VCaP (cell line): ENCODE measurements at regions not wholly inside any gene's neighbourhood (a gene's known extent, or its start where the extent isn't known, plus 50 kb on each side); places are given as distances from the start of the nearest gene placed in this dataset.

ENCODE experiments used
- H3K27ac ChIP-seq: fragments of 450-650 bp; 2 replicates; pipeline ENCODE4 v1.5.1; 2017
- CTCF ChIP-seq: fragments of 450-650 bp; conservative IDR thresholded peaks from 2 replicates; pipeline ENCODE4 v1.5.1; 2017; ENCODE audit warnings: mild to moderate bottlenecking, moderate library complexity

GRCh38 chr10:6739530-6740174 is 159.6 kb upstream of the PRKCQ start:
- no peak for TF ChIP-seq CTCF
- H3K27ac ChIP-seq = no peak overlapping the region

GRCh38 chr10:6738112-6738768 is 158.2 kb upstream of the PRKCQ start:
- no peak overlapping the region for H3K27ac ChIP-seq
- TF ChIP-seq CTCF = no peak

- TF ChIP-seq CTCF = no peak
- H3K27ac ChIP-seq = no peak overlapping the region
Observed at GRCh38 chr10:6737758-6738111, 157.7 kb upstream of the PRKCQ start.

GRCh38 chr10:6737080-6737641 is 157.1 kb upstream of the PRKCQ start:
- no peak overlapping the region for H3K27ac ChIP-seq
- TF ChIP-seq CTCF = no peak

- H3K27ac ChIP-seq = no peak overlapping the region
- no peak for TF ChIP-seq CTCF
Observed at GRCh38 chr10:6734286-6734685, 154.2 kb upstream of the PRKCQ start.

- TF ChIP-seq CTCF = no peak
Observed at GRCh38 chr10:6729861-6730344, 149.8 kb upstream of the PRKCQ start.

GRCh38 chr10:6729071-6729774 is 149.1 kb upstream of the PRKCQ start:
- TF ChIP-seq CTCF = no peak
- H3K27ac ChIP-seq = no peak overlapping the region

More at GRCh38 chr10:6729861-6730344, 149.8 kb upstream of the PRKCQ start:
- no peak overlapping the region for H3K27ac ChIP-seq
